Hepatocyte (in vitro differentiated cells): ENCODE measurements at regions not wholly inside any gene's neighbourhood (a gene's known extent, or its start where the extent isn't known, plus 50 kb on each side); places are given as distances from the start of the nearest gene placed in this dataset.

Experiments
- DNase-seq: peaks from one replicate; pipeline ENCODE4 v3.0.0-alpha.2; 2016; ENCODE audit warnings: low spot score
- H2AFZ ChIP-seq: fragments of 200-600 bp; sonication (generic); 2 replicates; pipeline ENCODE4 v1.6.0; 2016; ENCODE audit warnings: antibody characterized with exemption, mild to moderate bottlenecking
- H3K27ac ChIP-seq: fragments of 200-600 bp; sonication (generic); 2 replicates; pipeline ENCODE4 v1.5.1; 2016; ENCODE audit warnings: mild to moderate bottlenecking
- H3K27me3 ChIP-seq: fragments of 200-600 bp; sonication (generic); 2 replicates; pipeline ENCODE4 v1.6.1; 2016
- H3K36me3 ChIP-seq: fragments of 200-600 bp; sonication (generic); replicated peaks from 2 replicates; pipeline ENCODE4 v1.5.1; 2016; ENCODE audit warnings: low read depth; ENCODE audit not compliant: insufficient read depth
- H3K4me1 ChIP-seq: fragments of 200-600 bp; sonication (generic); 2 replicates; pipeline ENCODE4 v1.5.1; 2016; ENCODE audit warnings: mild to moderate bottlenecking, moderate library complexity; ENCODE audit not compliant: insufficient read depth
- H3K4me2 ChIP-seq: fragments of 200-600 bp; sonication (generic); 2 replicates; pipeline ENCODE4 v1.6.0; 2016
- H3K4me3 ChIP-seq: fragments of 200-600 bp; sonication (generic); 2 replicates; pipeline ENCODE4 v1.5.1; 2016; ENCODE audit warnings: mild to moderate bottlenecking
- H3K79me2 ChIP-seq: fragments of 200-600 bp; sonication (generic); 2 replicates; pipeline ENCODE4 v1.6.0; 2017; ENCODE audit warnings: mild to moderate bottlenecking
- H3K9me2 ChIP-seq: fragments of 200-600 bp; sonication (generic); replicated peaks from 2 replicates; pipeline ENCODE4 v1.6.0; 2017; ENCODE audit warnings: mild to moderate bottlenecking; ENCODE audit not compliant: insufficient read depth
- H3K9me3 ChIP-seq: fragments of 200-600 bp; sonication (generic); 2 replicates; pipeline ENCODE4 v1.5.1; 2016; ENCODE audit warnings: low read depth, mild to moderate bottlenecking
- H4K20me1 ChIP-seq: fragments of 200-600 bp; sonication (generic); 2 replicates; pipeline ENCODE4 v1.6.0; 2016; ENCODE audit warnings: mild to moderate bottlenecking; ENCODE audit not compliant: insufficient read depth, poor library complexity, severe bottlenecking
- CTCF ChIP-seq: fragments of 200-600 bp; sonication (generic); IDR thresholded peaks from 2 replicates; pipeline ENCODE4 v1.5.1; 2016; ENCODE audit warnings: antibody characterized with exemption, mild to moderate bottlenecking; ENCODE audit not compliant: poor library complexity
- EZH2 ChIP-seq: fragments of 200-600 bp; sonication (generic); IDR thresholded peaks from 2 replicates; pipeline ENCODE4 v1.6.1; 2016; ENCODE audit warnings: antibody characterized with exemption, mild to moderate bottlenecking, borderline replicate concordance
- EZH2phosphoT487 ChIP-seq: fragments of 200-600 bp; sonication (generic); IDR thresholded peaks from one replicate; pipeline ENCODE4 v1.6.1; 2018; ENCODE audit warnings: antibody characterized with exemption, mild to moderate bottlenecking, low read depth, moderate library complexity; ENCODE audit not compliant: unreplicated experiment, severe bottlenecking
- WGBS: methylation state at CpG from one replicate; pipeline ENCODE4 v1.1.6; 2016; ENCODE audit warnings: low lambda C conversion rate; ENCODE audit errors: missing lambda C conversion rate; 5-methylcytosine and 5-hydroxymethylcytosine counted together

GRCh38 chr2:234429265-234429664 is 67.6 kb downstream of the ARL4C start:
- Histone ChIP-seq H4K20me1 (no peaks in the 10 kb centered on the region), H3K27ac (peak overlapping the region; percentile 19), H3K9me3 (no peaks in the 10 kb centered on the region), H3K79me2 (no peaks in the 10 kb centered on the region), H2AFZ (no peak overlapping the region), H3K4me2 (no peak overlapping the region), H3K4me1 (no peaks in the 10 kb centered on the region), H3K9me2 (no peaks in the 10 kb centered on the region), H3K36me3 (no peaks in the 10 kb centered on the region), H3K27me3 (no peaks in the 10 kb centered on the region), H3K4me3 (no peak overlapping the region)
- no peak for TF ChIP-seq CTCF
- TF ChIP-seq EZH2phosphoT487, result no peak
- TF ChIP-seq EZH2, result no peak
- 50% methylated on average over 5 of the region's 5 CpGs for WGBS
- no peak for DNase-seq

- 50% methylated on average over 15 of the region's 15 CpGs for WGBS
- DNase-seq, result peak; percentile 51
- Histone ChIP-seq H3K36me3 (no peaks in the 10 kb centered on the region), H3K79me2 (no peaks in the 10 kb centered on the region), H3K4me2 (peak overlapping the region; percentile 5), H3K4me1 (no peaks in the 10 kb centered on the region), H3K4me3 (no peak overlapping the region), H3K9me3 (no peaks in the 10 kb centered on the region), H3K27ac (peak overlapping the region; percentile 72), H2AFZ (no peak overlapping the region), H3K27me3 (no peaks in the 10 kb centered on the region), H3K9me2 (no peaks in the 10 kb centered on the region), H4K20me1 (no peaks in the 10 kb centered on the region)
- TF ChIP-seq EZH2phosphoT487 (no peak), CTCF (no peak), EZH2 (no peak)
Measured at GRCh38 chr2:234427081-234428061, 69.5 kb downstream of the ARL4C start.

- Histone ChIP-seq H3K9me3 (no peaks in the 10 kb centered on the region), H3K9me2 (no peaks in the 10 kb centered on the region), H3K79me2 (no peaks in the 10 kb centered on the region), H3K4me3 (no peak overlapping the region), H3K4me2 (no peak overlapping the region), H3K4me1 (peaks cover 4% of the 10 kb centered on the region), H2AFZ (no peak overlapping the region), H3K27ac (no peak overlapping the region), H3K36me3 (no peaks in the 10 kb centered on the region), H4K20me1 (no peaks in the 10 kb centered on the region), H3K27me3 (no peaks in the 10 kb centered on the region)
- TF ChIP-seq EZH2 (no peak), CTCF (no peak), EZH2phosphoT487 (no peak)
- 91% methylated on average over 4 of the region's 4 CpGs for WGBS
- no peak for DNase-seq
Measured at GRCh38 chr2:234426616-234427015, 70.3 kb downstream of the ARL4C start.
